CD4-positive, alpha-beta T cell treated with Interferon gamma for 1 hour (primary cell): ENCODE measurements at regions not wholly inside any gene's neighbourhood (a gene's known extent, or its start where the extent isn't known, plus 50 kb on each side); places are given as distances from the start of the nearest gene placed in this dataset.
"Not testable (repeated sequence)": the region's sequence is repeated elsewhere in the genome, so short reads cannot be mapped to it uniquely, and the experiment has no call there.

Experiments
- DNase-seq: peaks from one replicate; pipeline ENCODE4 v3.0.0-alpha.2; 2020

DNA sequence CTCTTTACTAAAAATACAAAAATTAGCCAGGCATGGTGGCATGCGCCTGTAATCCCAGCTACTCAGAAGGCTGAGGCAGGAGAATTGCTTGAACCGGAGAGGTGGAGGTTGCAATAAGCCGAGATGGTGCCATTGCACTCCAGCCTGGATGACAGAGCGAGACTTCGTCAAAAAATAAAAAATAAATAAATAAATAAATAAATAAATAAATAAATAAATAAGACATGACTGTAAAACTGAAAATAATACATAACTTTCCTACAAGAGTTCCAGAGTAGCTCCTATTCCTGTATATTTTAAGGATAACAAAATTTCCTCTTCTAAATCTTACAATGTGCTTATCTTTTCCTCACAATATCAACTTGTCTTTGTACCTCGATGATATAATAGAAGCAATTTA, 549.4 kb downstream of the TRAM1L1 start:
- DNase-seq, result not testable (repeated sequence)

GRCh38 chr4:116531870-116532269, 553.5 kb downstream of the TRAM1L1 start:
- DNase-seq, result no peak

DNA sequence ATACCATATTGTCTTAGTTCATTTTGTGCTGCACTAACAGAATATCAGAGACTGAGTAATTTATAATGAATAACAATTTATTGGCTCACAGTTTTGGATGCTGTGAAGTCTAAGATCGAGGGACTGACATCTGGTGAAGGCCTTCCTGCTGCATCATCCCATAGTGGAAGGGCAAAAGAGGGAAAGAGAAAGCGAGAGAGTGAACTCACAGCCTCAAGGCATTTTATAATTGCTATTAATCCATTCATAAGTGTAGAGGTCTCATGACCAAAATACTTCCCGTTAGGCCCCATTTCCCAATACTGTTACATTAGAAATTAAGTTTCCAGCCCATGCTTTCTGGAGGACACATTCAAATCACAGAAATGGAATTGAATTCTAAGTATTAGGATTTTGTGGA, 554.4 kb downstream of the TRAM1L1 start:
- DNase-seq, result no peak

- DNase-seq, result no peak
Measured at GRCh38 chr4:116530048-116530447, 555.3 kb downstream of the TRAM1L1 start.

GRCh38 chr4:116529129-116529528, 556.2 kb downstream of the TRAM1L1 start:
- no peak for DNase-seq

- DNase-seq, result no peak
Measured at GRCh38 chr4:116522922-116523321, 562.5 kb downstream of the TRAM1L1 start.

DNA sequence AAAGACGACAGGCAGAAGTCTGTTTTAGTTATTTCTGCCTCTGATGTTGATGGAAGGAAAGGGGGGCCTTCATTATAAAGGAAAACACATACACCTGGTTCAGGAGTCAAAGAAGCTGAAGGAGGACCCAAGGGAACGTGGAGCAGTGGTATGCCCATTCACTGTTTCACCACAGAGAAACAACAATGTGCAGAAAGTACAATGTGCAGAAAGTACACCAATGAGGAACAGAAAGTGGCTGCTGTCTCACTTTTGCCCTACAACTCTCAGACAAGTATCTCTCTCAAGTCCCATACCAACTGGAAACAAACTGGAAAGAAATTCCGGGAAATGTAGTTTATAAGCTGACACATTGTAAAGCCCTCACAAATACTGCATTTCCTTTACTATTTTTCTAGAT, 564.5 kb downstream of the TRAM1L1 start:
- no peak for DNase-seq

DNA sequence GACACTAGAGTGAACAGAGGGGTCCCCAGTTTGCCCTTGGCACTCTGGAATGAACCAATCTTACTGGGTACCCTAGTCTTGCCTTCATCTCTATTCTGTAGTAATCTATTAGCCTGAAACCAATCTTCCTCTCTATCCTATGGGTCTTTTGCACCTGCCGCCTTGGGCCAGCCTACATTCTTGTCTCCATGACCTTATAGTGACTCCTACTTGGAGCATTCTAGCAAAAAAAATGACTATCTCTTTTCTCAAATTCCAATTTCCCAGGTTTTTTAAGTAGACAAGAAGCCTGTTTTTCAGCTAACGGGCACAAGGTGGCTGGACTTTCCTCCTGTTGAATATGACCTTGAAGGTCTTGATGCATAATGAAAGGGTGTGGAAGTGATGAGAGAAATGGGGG, 568.7 kb downstream of the TRAM1L1 start:
- DNase-seq, result no peak

- DNase-seq, result no peak
Measured at GRCh38 chr4:116515959-116516358, 569.4 kb downstream of the TRAM1L1 start.

- no peak for DNase-seq
Measured at GRCh38 chr4:116512552-116512951, 572.8 kb downstream of the TRAM1L1 start.

DNA sequence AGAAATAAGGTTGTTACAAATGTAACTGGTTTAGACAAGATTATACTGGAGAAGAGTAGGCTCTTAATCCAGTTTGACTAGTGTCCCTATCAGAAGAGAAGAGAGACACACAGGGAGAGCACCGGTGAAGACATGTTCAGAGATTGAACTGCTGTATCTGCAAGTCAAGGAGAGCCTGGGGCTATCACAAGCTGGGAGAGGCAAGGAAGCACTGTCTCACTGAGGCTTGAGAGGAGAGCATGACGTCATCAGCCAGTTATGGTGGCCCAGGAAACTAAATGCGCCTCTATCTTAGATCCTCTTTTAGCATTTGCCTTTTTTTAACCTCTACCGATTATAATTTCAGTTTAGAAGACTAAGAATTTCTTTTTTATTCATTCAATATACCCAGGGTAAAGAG, 583.4 kb downstream of the TRAM1L1 start:
- DNase-seq, result no peak

DNA sequence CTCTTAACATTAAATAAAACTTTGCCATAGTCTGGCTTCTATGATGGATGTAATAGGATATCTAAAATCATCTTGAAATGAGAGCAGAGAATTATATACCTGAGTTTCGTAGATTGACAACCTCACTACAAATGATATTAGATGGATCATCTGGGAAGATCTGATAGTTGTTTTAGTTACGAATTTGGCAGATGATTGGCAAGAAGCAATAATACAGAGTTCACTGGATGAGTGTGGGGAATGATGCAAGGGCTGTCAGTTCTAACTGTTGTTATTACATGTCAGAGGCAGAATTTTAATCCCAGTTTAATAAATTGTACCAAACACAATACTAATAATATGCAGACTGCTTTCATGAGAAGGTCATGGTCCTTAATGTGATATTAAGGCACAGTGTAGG, 585.2 kb downstream of the TRAM1L1 start:
- no peak for DNase-seq

DNA sequence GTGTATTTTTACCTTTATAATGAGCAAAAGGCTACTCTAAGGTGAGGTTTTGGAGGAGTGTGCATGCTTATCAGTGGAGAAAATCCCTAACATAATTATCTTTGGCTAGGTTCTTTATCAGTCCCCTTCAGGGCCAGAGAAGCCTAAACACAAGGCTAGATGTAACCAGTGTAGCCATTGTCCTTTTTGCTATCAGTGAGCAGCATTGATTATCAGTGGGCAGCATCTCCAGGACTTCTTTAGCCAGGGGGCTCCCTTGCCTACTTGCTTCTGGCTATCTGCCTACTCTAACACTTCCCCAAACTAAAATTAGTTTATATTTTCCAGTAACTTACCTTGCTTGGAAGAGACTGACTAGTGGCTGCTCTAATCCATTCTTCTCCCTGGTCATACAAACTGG, 595.6 kb downstream of the TRAM1L1 start:
- no peak for DNase-seq

- DNase-seq, result no peak
Measured at GRCh38 chr4:116486401-116486800, 599.0 kb downstream of the TRAM1L1 start.

- DNase-seq, result no peak
Measured at GRCh38 chr4:116480546-116480945, 604.8 kb downstream of the TRAM1L1 start.

GRCh38 chr4:116478343-116478742, 607.0 kb downstream of the TRAM1L1 start:
- no peak for DNase-seq

DNA sequence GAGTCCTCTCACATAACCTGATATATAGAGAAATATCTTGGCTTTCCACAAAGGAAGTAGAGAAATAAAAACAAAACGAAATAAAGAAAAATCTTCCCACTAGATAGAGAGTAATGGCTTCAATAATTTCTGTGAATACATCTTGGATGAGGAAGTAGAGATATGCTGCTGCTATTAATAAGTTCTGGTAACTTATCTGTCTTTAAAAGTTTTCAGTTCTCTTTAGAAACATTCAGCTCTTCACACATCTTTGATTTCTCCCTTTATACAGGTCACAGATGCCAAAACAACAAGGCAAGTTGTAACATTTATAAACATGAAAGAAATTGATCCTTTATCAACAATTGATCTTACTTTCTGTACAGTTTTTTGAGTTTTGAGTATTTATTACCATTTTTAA, 615.8 kb downstream of the TRAM1L1 start:
- DNase-seq, result no peak

GRCh38 chr4:116453127-116453526, 632.2 kb downstream of the TRAM1L1 start:
- DNase-seq, result no peak

- DNase-seq, result no peak
Measured at GRCh38 chr4:116449764-116450163, 635.6 kb downstream of the TRAM1L1 start.

GRCh38 chr4:116444117-116444516, 641.3 kb downstream of the TRAM1L1 start:
- DNase-seq, result no peak

- DNase-seq, result no peak
Measured at GRCh38 chr4:116438981-116439729, 646.2 kb downstream of the TRAM1L1 start.

DNA sequence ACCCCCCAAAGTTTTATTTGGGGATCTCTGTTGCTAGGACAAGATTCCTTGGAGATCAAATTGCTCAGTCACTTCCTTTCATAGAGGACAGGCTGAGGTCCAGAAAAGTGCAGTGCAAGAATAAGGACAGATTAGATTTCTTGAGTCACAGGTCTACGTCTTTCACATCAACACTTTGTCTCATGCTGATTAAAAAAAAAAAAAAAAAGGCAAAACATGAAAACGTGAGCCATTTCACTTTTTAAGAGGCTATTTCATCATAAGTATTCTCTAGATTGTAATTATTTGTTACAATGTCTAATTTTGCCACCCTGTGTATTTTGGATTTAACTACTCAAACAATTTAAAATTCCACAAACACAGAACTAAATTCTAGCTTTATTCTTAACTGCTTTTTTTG, 647.0 kb downstream of the TRAM1L1 start:
- no peak for DNase-seq

DNA sequence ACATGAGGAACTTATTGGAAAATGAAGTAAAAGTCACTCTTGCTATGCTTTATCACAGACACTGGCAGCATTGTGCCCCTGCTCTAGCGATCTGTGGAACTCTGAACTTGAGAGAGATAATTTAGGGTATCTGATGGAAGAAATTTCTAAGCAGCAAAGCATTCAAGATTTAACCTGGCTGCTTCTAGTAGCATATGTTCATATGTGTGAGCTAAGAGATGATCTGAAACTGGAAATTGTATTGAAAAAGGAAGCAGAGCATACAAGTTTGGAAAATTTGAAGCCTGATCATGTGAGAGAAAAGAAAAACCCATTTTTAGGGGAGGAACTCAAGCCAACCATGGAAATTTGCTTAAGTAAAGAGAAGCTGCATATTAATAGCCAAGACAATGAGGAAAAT, 657.7 kb downstream of the TRAM1L1 start:
- DNase-seq, result no peak

GRCh38 chr4:116413222-116413621, 672.2 kb downstream of the TRAM1L1 start:
- no peak for DNase-seq

DNA sequence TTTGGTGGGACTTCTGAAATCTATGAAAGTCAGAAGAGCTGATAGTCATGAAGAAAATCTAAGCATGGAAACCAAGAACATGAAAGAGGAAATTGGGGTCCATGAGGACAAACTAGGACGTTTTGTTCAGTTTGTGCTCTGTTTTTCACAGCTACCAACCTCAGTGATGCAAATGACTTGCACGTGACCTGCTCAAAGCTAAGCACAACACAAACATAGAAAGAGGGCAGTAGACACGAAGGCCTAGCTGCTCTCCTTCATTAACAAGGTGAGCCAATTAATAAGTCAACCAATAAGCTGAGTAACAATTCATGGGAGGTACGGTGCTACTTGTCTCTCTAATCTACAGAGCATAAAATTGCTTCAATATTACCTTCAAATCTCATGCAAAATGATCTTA, 684.1 kb downstream of the TRAM1L1 start:
- DNase-seq, result no peak
